Mucosa of descending colon (tissue), 3 donors: ENCODE measurements at regions not wholly inside any gene's neighbourhood (a gene's known extent, or its start where the extent isn't known, plus 50 kb on each side); places are given as distances from the start of the nearest gene placed in this dataset.

Source experiments
- ATAC-seq: fragments of 200-7000 bp; cut with Tn5 transposase; one replicate; pipeline ENCODE4 v1.9.1; 2020; ENCODE audit warnings: mild to moderate bottlenecking, moderate library complexity
- DNase-seq, 3 donors: peaks; one replicate each; pipeline ENCODE4 v3.0.0-alpha.2; 2020
- H3K36me3 ChIP-seq: fragments of 200-600 bp; one replicate; pipeline ENCODE4 v1.8.0; 2021; ENCODE audit warnings: low read depth, mild to moderate bottlenecking
- H3K4me1 ChIP-seq: fragments of 200-600 bp; one replicate; pipeline ENCODE4 v1.8.0; 2021; ENCODE audit warnings: low read depth, mild to moderate bottlenecking
- H3K4me3 ChIP-seq: fragments of 200-600 bp; one replicate; pipeline ENCODE4 v1.8.0; 2021; ENCODE audit warnings: mild to moderate bottlenecking
- H3K9me3 ChIP-seq: fragments of 200-600 bp; one replicate; pipeline ENCODE4 v1.8.0; 2021; ENCODE audit warnings: mild to moderate bottlenecking
- CTCF ChIP-seq: fragments of 200-600 bp; IDR thresholded peaks from one replicate; pipeline ENCODE4 v1.8.0; 2022; ENCODE audit warnings: antibody characterized with exemption, mild to moderate bottlenecking
- intact Hi-C, 2 donors: fragments of 100-400 bp; cut with DNase I in 1 of 2; cut with micrococcal nuclease in 1 of 2; formaldehyde crosslinking; loops; one replicate each; pipeline versions ENCODE4 v1.11.0 to v1.11.1; 2022; cut with DNase I, micrococcal nuclease
- donor health status: DM: no; HTN: no; CAD: no; lungs with moderate emphysema.
- donor health status: DM: no; HTN: no; CAD: no.
- donor health status: DM: no; HTN: yes; CAD: no.

GRCh38 chr4:140309124-140309870 is 64.1 kb upstream of the SCOC start:
- peaks cover 10% of the 10 kb centered on the region for H3K4me1 ChIP-seq
- no peak for TF ChIP-seq CTCF
- no peaks in the 10 kb centered on the region for H3K9me3 ChIP-seq
- no peak for ATAC-seq
- peak in 1 of 3 donors; percentile 10 for DNase-seq
- intact Hi-C loops, result no loop called here
- no peaks in the 10 kb centered on the region for H3K36me3 ChIP-seq
- H3K4me3 ChIP-seq, result no peak overlapping the region

- DNase-seq (peak in 1 of 3 donors; percentile 23), ATAC-seq (peak; percentile 42)
- Histone ChIP-seq H3K36me3 (no peaks in the 10 kb centered on the region), H3K9me3 (no peaks in the 10 kb centered on the region), H3K4me3 (no peak overlapping the region), H3K4me1 (peaks cover 10% of the 10 kb centered on the region)
- intact Hi-C loops, result no loop called here
- TF ChIP-seq CTCF, result no peak
Measured at GRCh38 chr4:140308366-140309123, 64.9 kb upstream of the SCOC start.

GRCh38 chr4:140305053-140305452 is 68.4 kb upstream of the SCOC start:
- intact Hi-C loops, result no loop called here
- Histone ChIP-seq H3K4me3 (no peak overlapping the region), H3K4me1 (peaks cover 10% of the 10 kb centered on the region), H3K9me3 (no peaks in the 10 kb centered on the region), H3K36me3 (no peaks in the 10 kb centered on the region)
- peak; percentile 88 for ATAC-seq
- DNase-seq, result peak in 1 of 3 donors; percentile 36
- no peak for TF ChIP-seq CTCF

- no peaks in the 10 kb centered on the region for H3K9me3 ChIP-seq
- intact Hi-C loops, result no loop called here
- no peak for TF ChIP-seq CTCF
- no peaks in the 10 kb centered on the region for H3K36me3 ChIP-seq
- no peak overlapping the region for H3K4me3 ChIP-seq
- peaks cover 10% of the 10 kb centered on the region for H3K4me1 ChIP-seq
- ATAC-seq (no peak), DNase-seq (no peak)
Measured at GRCh38 chr4:140304346-140304745, 69.1 kb upstream of the SCOC start.

- Histone ChIP-seq H3K4me1 (peaks cover 10% of the 10 kb centered on the region), H3K4me3 (no peak overlapping the region), H3K36me3 (no peaks in the 10 kb centered on the region), H3K9me3 (no peaks in the 10 kb centered on the region)
- intact Hi-C loops, result no loop called here
- DNase-seq (no peak), ATAC-seq (no peak)
- no peak for TF ChIP-seq CTCF
Measured at GRCh38 chr4:140302151-140302859, 71.1 kb upstream of the SCOC start.
